IMR-90 (cell line): ENCODE measurements at regions not wholly inside any gene's neighbourhood (a gene's known extent, or its start where the extent isn't known, plus 50 kb on each side); places are given as distances from the start of the nearest gene placed in this dataset.

ENCODE experiments used
- ATAC-seq: fragments of 200-7000 bp; cut with Tn5 transposase; 2 replicates; pipeline ENCODE4 v1.9.1; 2020; ENCODE audit warnings: low read depth, mild to moderate bottlenecking, moderate library complexity
- BruUV-seq: library from RNA; stranded (reverse); fragments of 400-500 nt; replicated peaks from 2 replicates; lab custom pipeline; 2021; lab: Mats Ljungman, UMichigan
- CTCF ChIA-PET: fragments of 300-600 bp; formaldehyde crosslinking; extraction: SDS; loops from one replicate; lab custom pipeline; 2021; ENCODE audit warnings: antibody characterized with exemption; lab: Yijun Ruan, JAX
- POLR2A ChIA-PET: fragments of 300-600 bp; sonication (Branson Sonifier 250); formaldehyde crosslinking; loops from one replicate; lab custom pipeline; 2022; ENCODE audit warnings: antibody characterized with exemption; ENCODE audit not compliant: unreplicated experiment; lab: Charles Lee
- DNase-seq: peaks from one replicate; pipeline ENCODE4 v3.0.0; 2013
- H2AFZ ChIP-seq: replicated peaks from 2 replicates; pipeline ENCODE3; 2013; ENCODE audit warnings: low read length, mild to moderate bottlenecking; ENCODE audit not compliant: poor library complexity
- H2AK5ac ChIP-seq: 2 replicates; pipeline ENCODE4 v1.6.1; 2013; ENCODE audit warnings: low read depth, low read length, inconsistent platforms
- H2AK9ac ChIP-seq: replicated peaks from 2 replicates; pipeline ENCODE3; 2013; ENCODE audit warnings: mild to moderate bottlenecking, low read depth, low read length, moderate library complexity; ENCODE audit not compliant: poor library complexity
- H2BK120ac ChIP-seq: 2 replicates; pipeline ENCODE4 v1.6.1; 2013; ENCODE audit warnings: low read depth, low read length, inconsistent platforms
- H2BK15ac ChIP-seq: 3 replicates; pipeline ENCODE4 v1.6.1; 2013; ENCODE audit warnings: low read depth, low read length, inconsistent platforms
- H2BK20ac ChIP-seq: 2 replicates; pipeline ENCODE4 v1.6.1; 2013; ENCODE audit warnings: low read depth, mild to moderate bottlenecking, inconsistent platforms, low read length, moderate library complexity
- H2BK5ac ChIP-seq: 2 replicates; pipeline ENCODE4 v1.6.1; 2013; ENCODE audit warnings: mild to moderate bottlenecking, low read depth, low read length, inconsistent platforms; ENCODE audit not compliant: poor library complexity, severe bottlenecking
- H3K14ac ChIP-seq: replicated peaks from 2 replicates; pipeline ENCODE4 v1.6.1; 2013; ENCODE audit warnings: low read depth, low read length, inconsistent platforms
- H3K18ac ChIP-seq: 2 replicates; pipeline ENCODE4 v1.6.1; 2013; ENCODE audit warnings: low read depth, low read length, control low read depth
- H3K23ac ChIP-seq: 2 replicates; pipeline ENCODE4 v1.6.1; 2013; ENCODE audit warnings: low read depth, low read length, inconsistent platforms
- H3K27ac ChIP-seq: 2 replicates; pipeline ENCODE4 v1.5.1; 2013; ENCODE audit warnings: mild to moderate bottlenecking, control low read depth, low read length; ENCODE audit not compliant: insufficient read depth
- H3K27me3 ChIP-seq: 2 replicates; pipeline ENCODE4 v1.6.1; 2013; ENCODE audit warnings: low read length; ENCODE audit not compliant: control insufficient read depth, insufficient read depth
- H3K36me3 ChIP-seq: 2 replicates; pipeline ENCODE4 v1.6.1; 2013; ENCODE audit warnings: low read length, mixed read lengths; ENCODE audit not compliant: control insufficient read depth, insufficient read depth
- H3K4ac ChIP-seq: 2 replicates; pipeline ENCODE4 v1.6.1; 2013; ENCODE audit warnings: low read depth, low read length, inconsistent platforms
- H3K4me1 ChIP-seq: 2 replicates; pipeline ENCODE4 v1.6.1; 2013; ENCODE audit warnings: low read length, mixed read lengths; ENCODE audit not compliant: control insufficient read depth, insufficient read depth
- H3K4me2 ChIP-seq: 2 replicates; pipeline ENCODE4 v1.6.1; 2013; ENCODE audit warnings: low read depth, mild to moderate bottlenecking, control low read depth, low read length, moderate library complexity
- H3K4me3 ChIP-seq: 2 replicates; pipeline ENCODE4 v1.5.1; 2013; ENCODE audit warnings: low read depth, mild to moderate bottlenecking, control low read depth, low read length, moderate library complexity; ENCODE audit not compliant: insufficient read depth
- H3K56ac ChIP-seq: 2 replicates; pipeline ENCODE4 v1.6.1; 2013; ENCODE audit warnings: low read length, inconsistent platforms; ENCODE audit not compliant: insufficient read depth; ENCODE audit errors: extremely low read depth
- H3K79me1 ChIP-seq, 2 experiments: 2 replicates each; pipeline ENCODE4 v1.6.1; 2013; ENCODE audit warnings: low read length in 2 of 2, inconsistent platforms in 1 of 2, low read depth in 1 of 2
- H3K9ac ChIP-seq: 2 replicates; pipeline ENCODE4 v1.6.1; 2013; ENCODE audit warnings: low read depth, low read length, control low read depth
- H3K9me1 ChIP-seq: 2 replicates; pipeline ENCODE4 v1.6.1; 2013; ENCODE audit warnings: low read length, inconsistent platforms; ENCODE audit not compliant: insufficient read depth
- H3K9me3 ChIP-seq: 2 replicates; pipeline ENCODE4 v1.6.1; 2013; ENCODE audit warnings: low read length; ENCODE audit not compliant: control insufficient read depth, insufficient read depth
- H4K20me1 ChIP-seq: 2 replicates; pipeline ENCODE4 v1.6.1; 2013; ENCODE audit warnings: low read length, inconsistent platforms; ENCODE audit not compliant: insufficient read depth
- H4K5ac ChIP-seq: 2 replicates; pipeline ENCODE4 v1.6.1; 2013; ENCODE audit warnings: mild to moderate bottlenecking, low read depth, low read length, control low read depth
- H4K8ac ChIP-seq, 2 experiments: 2 replicates each; pipeline ENCODE4 v1.6.1; 2013; ENCODE audit warnings: low read depth in 2 of 2, low read length in 2 of 2, control low read depth in 1 of 2, inconsistent platforms in 1 of 2
- H4K91ac ChIP-seq: 2 replicates; pipeline ENCODE4 v1.6.1; 2013; ENCODE audit warnings: low read depth, low read length, inconsistent platforms; ENCODE audit not compliant: insufficient read depth
- BHLHE40 ChIP-seq: fragments of 150-350 bp; IDR thresholded peaks from 2 replicates; pipeline ENCODE4 v1.6.1; 2016; ENCODE audit warnings: mild to moderate bottlenecking, low read depth, low read length
- CEBPB ChIP-seq: IDR thresholded peaks from 2 replicates; pipeline ENCODE4 v1.6.1; 2012; ENCODE audit warnings: low read depth, low read length, improper control_type of control experiment
- POLR2A ChIP-seq: IDR thresholded peaks from 2 replicates; pipeline ENCODE4 v1.6.1; 2012; ENCODE audit warnings: mild to moderate bottlenecking, low read depth, low read length
- RAD21 ChIP-seq: IDR thresholded peaks from 2 replicates; pipeline ENCODE4 v1.6.1; 2012; ENCODE audit warnings: low read length, improper control_type of control experiment
- RCOR1 ChIP-seq: IDR thresholded peaks from 2 replicates; pipeline ENCODE4 v1.6.1; 2012; ENCODE audit warnings: mild to moderate bottlenecking, low read length, improper control_type of control experiment; ENCODE audit not compliant: insufficient replicate concordance
- SMC3 ChIP-seq: fragments of 150-350 bp; IDR thresholded peaks from 2 replicates; pipeline ENCODE4 v1.6.1; 2016; ENCODE audit warnings: low read depth, mild to moderate bottlenecking, antibody characterized with exemption, low read length, moderate library complexity
- WGBS, 2 experiments: methylation state at CpG; one replicate each; pipeline versions ENCODE4 v1.1.5 to v1.1.7; 2013; ENCODE audit warnings: missing lambda C conversion rate in 2 of 2; ENCODE audit not compliant: insufficient read length in 1 of 2; ENCODE audit errors: extremely low coverage in 2 of 2; 5-methylcytosine and 5-hydroxymethylcytosine counted together
- dilution Hi-C: fragments of 300-500 bp; cut with HindIII; formaldehyde crosslinking; loops from one replicate; pipeline ENCODE4 v1.14.3; 2018; ENCODE audit warnings: low sequenced_read_pairs; ENCODE audit not compliant: unreplicated experiment
- in situ Hi-C: fragments of 300-500 bp; cut with MboI; formaldehyde crosslinking; loops from 3 replicates; pipeline ENCODE4 v1.14.3; 2019; ENCODE audit warnings: low sequenced_read_pairs, inconsistent platforms, mixed read lengths
- intact Hi-C: fragments of 100-400 bp; cut with micrococcal nuclease; formaldehyde crosslinking; loops from 2 replicates; pipeline ENCODE4 v1.10.0; 2022
- TF ChIP-seq, protein P1 (sequence below): conservative IDR thresholded peaks from 2 replicates; pipeline ENCODE4 v1.5.1; 2012; ENCODE audit warnings: mild to moderate bottlenecking, low read depth, low read length, improper control_type of control experiment
- TF ChIP-seq, protein P2 (sequence below): fragments of 150-350 bp; IDR thresholded peaks from 2 replicates; pipeline ENCODE4 v1.6.1; 2016; ENCODE audit warnings: low read depth, mild to moderate bottlenecking, low read length, moderate library complexity, borderline replicate concordance

DNA sequence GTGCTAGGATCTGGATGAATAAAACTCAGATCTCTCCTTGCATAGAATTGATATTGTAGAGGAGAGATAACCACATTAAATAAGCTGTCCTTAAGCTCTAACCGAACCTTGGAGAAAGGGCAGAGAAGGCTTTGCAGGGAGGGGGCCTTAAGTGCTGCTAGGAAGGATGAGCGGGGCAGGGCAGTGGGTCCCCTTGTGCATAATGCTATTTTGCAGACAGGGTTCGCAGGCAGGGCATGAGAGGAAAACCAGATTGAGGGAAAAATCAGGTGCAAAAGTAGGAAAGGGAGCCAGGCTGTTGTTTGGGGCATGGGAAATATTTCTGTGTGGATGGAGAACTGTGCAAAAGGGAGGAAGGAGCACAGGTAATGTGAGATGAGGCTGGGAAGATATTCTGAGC lies 383.0 kb upstream of the JARID2 start:
- Histone ChIP-seq H3K23ac (no peak overlapping the region), H2AK5ac (peak overlapping the region; percentile 7; the same call in 1 of the 2 replicates), H3K27me3 (no peaks in the 10 kb centered on the region), H4K5ac (no peak overlapping the region), H3K56ac (no peak overlapping the region), H3K79me1 (no peaks in the 10 kb centered on the region), H3K14ac (no peak overlapping the region), H2AK9ac (no peak overlapping the region), H2AFZ (no peak overlapping the region), H3K4ac (no peak overlapping the region), H4K8ac (no peak overlapping the region), H2BK20ac (no peak overlapping the region), H2BK5ac (no peak overlapping the region), H3K27ac (no peak overlapping the region), H3K9me1 (peaks cover 6% of the 10 kb centered on the region), H3K36me3 (no peaks in the 10 kb centered on the region), H3K4me3 (no peak overlapping the region), H3K4me1 (peaks cover 11% of the 10 kb centered on the region), H3K9me3 (no peaks in the 10 kb centered on the region), H3K4me2 (no peak overlapping the region), H3K18ac (no peak overlapping the region), H4K91ac (no peak overlapping the region), H2BK120ac (no peak overlapping the region), H3K9ac (no peak overlapping the region), H2BK15ac (no peak overlapping the region), H4K20me1 (no peaks in the 10 kb centered on the region)
- ChIA-PET POLR2A (no interaction called here), CTCF (interaction anchor here (0.6 kb wide), 1 partner anchor 547 kb away, joined by 5 read pairs; no protein-coding TSS in a partner anchor)
- BruUV-seq, result no TSS peak
- no peak for ATAC-seq
- dilution Hi-C loops, result no loop called here
- TF ChIP-seq CEBPB, result no peak
- no peak for TF ChIP-seq POLR2A
- TF ChIP-seq, protein P1, sequence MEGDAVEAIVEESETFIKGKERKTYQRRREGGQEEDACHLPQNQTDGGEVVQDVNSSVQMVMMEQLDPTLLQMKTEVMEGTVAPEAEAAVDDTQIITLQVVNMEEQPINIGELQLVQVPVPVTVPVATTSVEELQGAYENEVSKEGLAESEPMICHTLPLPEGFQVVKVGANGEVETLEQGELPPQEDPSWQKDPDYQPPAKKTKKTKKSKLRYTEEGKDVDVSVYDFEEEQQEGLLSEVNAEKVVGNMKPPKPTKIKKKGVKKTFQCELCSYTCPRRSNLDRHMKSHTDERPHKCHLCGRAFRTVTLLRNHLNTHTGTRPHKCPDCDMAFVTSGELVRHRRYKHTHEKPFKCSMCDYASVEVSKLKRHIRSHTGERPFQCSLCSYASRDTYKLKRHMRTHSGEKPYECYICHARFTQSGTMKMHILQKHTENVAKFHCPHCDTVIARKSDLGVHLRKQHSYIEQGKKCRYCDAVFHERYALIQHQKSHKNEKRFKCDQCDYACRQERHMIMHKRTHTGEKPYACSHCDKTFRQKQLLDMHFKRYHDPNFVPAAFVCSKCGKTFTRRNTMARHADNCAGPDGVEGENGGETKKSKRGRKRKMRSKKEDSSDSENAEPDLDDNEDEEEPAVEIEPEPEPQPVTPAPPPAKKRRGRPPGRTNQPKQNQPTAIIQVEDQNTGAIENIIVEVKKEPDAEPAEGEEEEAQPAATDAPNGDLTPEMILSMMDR, result no peak
- TF ChIP-seq RCOR1, result no peak
- no peak for TF ChIP-seq SMC3
- TF ChIP-seq RAD21, result no peak
- TF ChIP-seq, protein P2, sequence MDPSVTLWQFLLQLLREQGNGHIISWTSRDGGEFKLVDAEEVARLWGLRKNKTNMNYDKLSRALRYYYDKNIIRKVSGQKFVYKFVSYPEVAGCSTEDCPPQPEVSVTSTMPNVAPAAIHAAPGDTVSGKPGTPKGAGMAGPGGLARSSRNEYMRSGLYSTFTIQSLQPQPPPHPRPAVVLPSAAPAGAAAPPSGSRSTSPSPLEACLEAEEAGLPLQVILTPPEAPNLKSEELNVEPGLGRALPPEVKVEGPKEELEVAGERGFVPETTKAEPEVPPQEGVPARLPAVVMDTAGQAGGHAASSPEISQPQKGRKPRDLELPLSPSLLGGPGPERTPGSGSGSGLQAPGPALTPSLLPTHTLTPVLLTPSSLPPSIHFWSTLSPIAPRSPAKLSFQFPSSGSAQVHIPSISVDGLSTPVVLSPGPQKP, result no peak
- TF ChIP-seq BHLHE40, result no peak
- intact Hi-C loops, result no loop called here
- WGBS, 2 experiments, result 62% methylated on average over 3 of the region's 3 CpGs; no CpG with 5 or more reads in 1 of the 2 experiments
- in situ Hi-C loops, result no loop called here
- DNase-seq, result no peak
